GM18858 (cell line): ENCODE measurements at regions not wholly inside any gene's neighbourhood (a gene's known extent, or its start where the extent isn't known, plus 50 kb on each side); places are given as distances from the start of the nearest gene placed in this dataset.
A peak's percentile ranks its signal among the peaks of the same experiment; 100 is the strongest.

Experiments used
- ATAC-seq: cut with Tn5 transposase; IDR thresholded peaks from one replicate; pipeline ENCODE4 v1.9.1; 2021; ENCODE audit not compliant: unreplicated experiment

DNA sequence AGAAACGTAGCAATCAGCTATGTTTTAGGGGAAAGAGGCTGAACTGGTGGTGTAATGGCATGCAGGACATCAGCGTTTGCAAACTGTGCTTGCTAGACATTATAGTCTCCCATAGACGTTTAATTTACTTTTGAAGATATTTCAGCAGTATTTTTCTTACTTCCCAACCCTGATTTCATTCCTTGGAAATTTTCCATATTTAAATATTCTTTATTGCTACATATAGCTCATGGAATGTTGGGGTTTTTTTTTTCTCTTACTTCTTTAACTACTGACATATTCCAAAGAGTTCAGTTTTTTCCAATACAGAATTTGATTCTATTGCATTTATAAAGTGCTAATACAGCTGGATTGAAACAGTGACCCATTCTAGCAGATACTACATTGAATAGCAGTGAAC, 694.4 kb upstream of the CITED2 start:
- ATAC-seq = no peak

DNA sequence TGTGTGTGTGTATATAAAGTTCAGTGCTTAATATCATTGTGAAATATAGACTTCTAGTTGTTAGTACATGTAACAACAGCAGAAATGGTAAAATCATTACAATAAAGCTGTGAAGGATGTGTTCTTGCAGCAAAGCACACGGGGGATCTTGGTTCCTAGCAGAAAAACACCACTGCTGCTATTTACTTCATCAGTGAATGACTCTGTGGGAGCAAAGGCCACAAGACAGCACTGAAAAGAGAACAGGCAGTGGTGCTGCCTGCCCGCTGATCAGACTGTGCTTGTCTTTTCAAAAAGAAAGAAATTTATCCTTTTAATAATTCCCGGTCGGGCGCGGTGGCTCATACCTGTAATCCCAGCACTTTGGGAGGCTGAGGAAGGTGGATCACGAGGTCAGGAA, 689.9 kb upstream of the CITED2 start:
- ATAC-seq = no peak

DNA sequence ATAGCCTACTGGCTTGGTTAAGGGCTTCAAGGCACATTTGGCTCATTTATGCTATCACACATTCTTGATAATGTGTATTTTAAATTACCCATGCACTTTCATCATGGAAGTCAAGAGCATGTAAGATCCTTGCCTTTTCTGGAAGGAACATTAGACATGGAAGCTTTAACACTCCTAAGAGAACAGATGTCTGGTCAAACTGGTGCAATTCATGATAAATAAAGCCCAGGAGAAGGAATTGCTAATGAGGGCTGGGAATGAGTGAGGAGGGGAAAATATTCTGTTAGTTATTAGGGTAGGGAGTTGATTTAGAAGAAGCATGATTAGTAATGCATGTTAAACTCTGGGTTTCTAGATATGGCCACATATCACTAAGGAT, 688.6 kb upstream of the CITED2 start:
- no peak for ATAC-seq

DNA sequence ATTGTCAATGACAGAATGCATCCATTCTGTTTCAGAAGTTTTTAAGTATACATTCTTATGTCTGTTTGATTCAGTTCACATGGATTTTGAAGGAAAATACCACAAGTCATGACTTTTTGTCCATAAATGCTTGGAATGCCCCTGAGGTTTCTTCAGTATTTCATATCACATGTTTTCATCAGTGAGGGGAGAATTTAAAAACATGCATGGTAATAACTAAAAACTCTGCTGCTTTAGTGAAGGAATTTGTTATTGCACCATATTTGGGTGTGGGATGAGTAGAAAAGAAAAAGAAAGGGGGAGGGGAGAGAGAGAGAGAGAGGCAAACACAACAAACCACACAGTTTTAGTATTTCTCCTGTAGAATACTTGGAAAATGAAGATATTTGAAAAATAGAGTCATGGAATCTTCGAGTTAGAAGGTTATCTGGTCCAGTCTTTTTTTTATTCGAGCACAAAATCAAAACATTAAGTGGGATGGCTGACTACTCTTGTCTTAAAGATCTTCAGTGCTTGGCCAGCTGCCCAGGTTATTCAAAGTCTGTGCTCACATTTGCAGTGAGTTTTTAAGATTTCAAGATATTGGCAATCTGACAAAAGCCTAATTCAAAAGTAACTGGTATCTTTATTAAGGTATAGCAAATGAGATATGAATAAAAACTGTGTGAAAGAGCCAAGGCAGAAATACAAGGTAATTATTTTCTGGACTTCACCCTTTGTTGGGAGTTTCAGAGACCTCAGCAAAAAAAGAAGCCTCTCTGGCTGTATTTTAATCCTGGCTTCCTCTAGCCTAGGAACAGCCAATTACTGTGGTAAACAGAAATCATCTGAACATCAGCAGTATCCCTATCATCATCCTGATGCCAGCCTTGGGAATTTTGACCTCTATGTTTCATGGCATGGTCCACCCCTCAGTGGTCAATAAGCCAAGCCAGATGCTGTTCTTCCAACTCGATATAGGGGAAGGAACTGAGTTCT, 687.9 kb upstream of the CITED2 start:
- ATAC-seq = no peak

DNA sequence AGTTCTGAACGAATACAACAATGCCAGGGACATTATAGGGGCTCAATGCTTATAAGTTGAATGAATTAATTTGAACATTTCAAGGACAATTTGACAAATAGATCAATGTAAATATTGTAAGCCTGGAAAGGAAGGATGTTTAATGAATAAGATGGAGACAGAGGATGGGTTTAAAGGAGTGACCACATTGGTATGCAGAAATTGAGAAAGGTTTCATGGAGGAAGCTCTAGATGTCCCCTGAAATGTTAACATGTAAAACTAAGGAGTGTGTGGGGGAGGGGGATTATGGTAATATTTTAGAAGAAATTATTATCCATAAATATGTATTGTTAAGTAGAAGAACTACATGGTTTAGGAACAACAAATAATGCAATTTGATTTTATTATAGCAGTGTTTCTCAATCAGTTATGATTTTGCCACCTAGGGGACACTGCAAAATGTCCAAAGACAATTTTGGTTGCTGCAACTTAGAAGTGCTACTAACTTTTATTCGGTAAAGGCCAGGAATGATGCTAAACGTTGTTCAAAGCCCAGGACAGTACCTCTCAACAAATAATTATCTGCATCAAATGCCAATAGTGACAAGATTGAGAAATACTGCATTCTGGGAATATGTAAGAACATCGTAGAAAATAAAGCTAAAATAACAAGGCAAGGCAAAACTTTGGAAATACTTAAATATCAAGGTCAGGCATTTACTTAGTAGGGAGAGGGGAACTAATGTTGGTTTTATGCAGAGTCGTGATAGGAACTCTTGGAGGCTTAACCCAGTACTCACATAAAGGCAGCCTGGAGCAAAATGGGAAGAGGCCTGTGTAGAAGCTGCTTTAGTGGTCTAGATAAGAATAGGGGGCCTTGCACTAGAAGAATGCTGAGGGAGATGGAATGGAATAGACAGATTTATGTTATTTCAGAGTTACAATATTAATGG, 686.9 kb upstream of the CITED2 start:
- ATAC-seq = no peak

DNA sequence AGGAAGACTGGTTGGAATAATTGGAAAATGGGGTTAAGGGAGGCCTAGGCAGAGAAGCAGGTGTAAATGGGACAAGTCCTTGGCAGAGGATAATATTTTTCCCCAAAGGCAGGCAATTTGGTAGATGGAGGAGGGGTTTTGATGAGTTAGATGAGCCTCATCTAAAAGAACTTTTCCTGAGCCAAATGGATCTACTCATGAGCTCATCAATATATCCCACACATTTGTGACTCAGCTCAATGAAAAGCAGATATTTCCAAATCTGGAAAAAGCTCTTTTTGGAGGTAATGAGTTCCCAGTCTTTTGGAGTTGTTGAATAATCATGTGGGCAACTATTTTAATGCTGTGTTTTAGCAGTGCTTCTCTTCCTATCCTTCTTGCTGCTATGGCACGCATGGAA, 685.5 kb upstream of the CITED2 start:
- ATAC-seq = no peak

GRCh38 chr6:140058863-140059262, 684.4 kb upstream of the CITED2 start:
- ATAC-seq = no peak

DNA sequence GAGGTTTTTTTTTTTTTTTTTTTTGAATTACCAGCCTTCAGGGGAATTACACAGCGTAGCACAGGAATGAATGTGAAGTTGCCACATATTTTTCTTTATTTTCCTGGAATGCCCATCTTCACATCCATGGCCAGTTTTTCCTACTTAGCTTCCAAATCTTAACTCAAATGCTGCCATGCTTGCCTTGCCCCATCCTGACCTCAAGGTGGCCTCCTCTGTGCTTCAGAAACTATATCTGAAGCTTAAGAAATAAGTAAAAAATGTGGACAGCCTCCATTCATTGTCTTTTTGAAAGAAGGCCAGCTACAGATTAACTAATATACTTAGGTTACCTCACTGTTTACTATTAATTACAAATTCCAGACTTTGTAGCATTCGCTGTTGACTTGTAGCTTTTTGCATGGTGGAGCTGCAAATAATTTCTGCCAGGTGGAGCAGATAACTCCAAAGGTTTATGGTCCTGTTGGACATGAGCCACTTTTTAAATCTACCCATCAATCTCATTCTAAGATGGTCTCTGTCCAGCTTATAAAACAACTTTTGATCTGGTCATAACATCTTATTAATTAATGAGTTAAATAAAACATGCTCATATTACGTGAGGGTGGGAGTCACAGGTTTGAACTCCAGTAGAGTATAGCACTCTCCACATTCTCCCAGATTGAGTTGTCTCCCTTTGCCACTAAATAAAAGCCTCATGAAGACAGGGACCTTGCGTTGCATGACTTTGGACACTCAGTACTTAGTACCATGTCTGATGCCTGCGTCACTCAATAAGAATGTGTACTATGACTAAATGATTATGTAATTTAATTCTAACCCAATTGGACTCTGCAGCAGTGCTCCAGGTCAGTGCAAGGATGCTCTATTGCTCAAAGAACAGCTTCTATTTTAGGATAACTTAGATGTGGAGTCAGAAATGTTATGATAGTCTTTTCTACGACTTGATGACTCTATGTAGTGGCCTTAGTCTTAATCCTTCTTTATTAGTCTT, 678.6 kb upstream of the CITED2 start:
- no peak for ATAC-seq

GRCh38 chr6:140051521-140052512, 677.4 kb upstream of the CITED2 start:
- no peak for ATAC-seq

GRCh38 chr6:140050101-140050995, 675.9 kb upstream of the CITED2 start:
- ATAC-seq = no peak

DNA sequence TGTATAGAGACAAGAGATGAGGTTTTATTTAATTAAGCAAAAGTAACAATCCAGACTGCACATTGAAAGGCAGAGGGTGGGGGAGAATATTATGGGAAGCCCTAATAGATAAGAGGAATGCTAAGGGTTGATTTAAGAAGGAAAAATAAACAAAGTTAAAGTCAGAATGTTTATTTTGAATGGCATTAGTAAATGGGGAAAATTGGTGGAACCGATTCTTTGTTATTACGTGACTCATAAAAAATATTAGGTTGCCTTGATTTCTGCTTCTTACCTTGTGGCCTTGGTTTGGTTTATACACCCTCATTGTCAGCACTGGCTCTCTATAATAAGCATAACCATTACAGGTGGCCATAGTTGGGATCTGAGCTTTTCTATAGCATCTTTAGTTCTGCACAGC, 674.8 kb upstream of the CITED2 start:
- no peak for ATAC-seq

GRCh38 chr6:140048202-140048790, 673.8 kb upstream of the CITED2 start:
- ATAC-seq = no peak

DNA sequence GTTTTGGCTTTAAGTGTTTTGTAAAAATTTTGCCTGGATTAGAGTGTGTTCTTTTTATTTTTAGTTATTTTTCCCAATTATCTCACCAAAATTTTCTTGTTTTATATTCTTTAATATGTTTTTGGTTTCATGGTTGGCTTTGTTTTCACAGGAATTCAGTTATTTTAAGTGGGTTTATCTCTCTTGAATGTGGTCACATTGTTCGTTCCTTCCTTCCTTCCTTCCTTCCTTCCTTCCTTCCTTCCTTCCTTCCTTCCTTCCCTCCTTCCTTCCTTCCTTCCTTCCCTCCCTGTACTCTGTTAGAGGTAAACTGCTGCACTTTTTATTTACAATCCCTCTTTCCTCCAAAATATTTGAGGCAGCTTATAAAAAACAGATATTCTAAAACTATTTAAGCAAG, 672.9 kb upstream of the CITED2 start:
- ATAC-seq = no peak

GRCh38 chr6:140046016-140046632, 671.7 kb upstream of the CITED2 start:
- no peak for ATAC-seq

DNA sequence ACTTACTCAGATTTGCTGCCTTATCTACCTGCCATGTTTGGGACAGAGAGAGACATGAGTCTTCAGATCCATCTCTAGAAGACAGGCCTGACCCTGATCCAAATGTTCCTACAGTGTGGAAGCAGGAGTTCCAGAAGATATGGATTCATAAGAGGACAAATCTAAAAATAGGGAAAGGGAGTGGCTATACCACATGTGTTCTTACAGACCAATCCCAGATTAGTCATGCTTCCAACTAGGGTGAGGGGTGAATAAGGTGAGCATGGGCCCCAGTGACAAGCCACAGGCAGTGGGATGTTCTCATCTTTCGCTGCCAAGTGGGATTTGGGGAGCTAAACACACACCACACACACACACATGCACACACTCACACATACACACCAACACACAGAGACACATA, 670.7 kb upstream of the CITED2 start:
- no peak for ATAC-seq

GRCh38 chr6:140044626-140045025, 670.2 kb upstream of the CITED2 start:
- ATAC-seq = no peak

GRCh38 chr6:140043762-140044378, 669.4 kb upstream of the CITED2 start:
- peak; percentile 48 for ATAC-seq
